ENCODE measurements at regions not wholly inside any gene's neighbourhood (a gene's known extent, or its start where the extent isn't known, plus 50 kb on each side); places are given as distances from the start of the nearest gene placed in this dataset.
"Not testable (repeated sequence)": the region's sequence is repeated elsewhere in the genome, so short reads cannot be mapped to it uniquely, and the experiment has no call there.

- DNase-seq, result no peak
Observed at GRCh38 chr9:30622561-30622960, 1761.9 kb upstream of the ACO1 start.

GRCh38 chr9:30628915-30629567, 1755.4 kb upstream of the ACO1 start:
- no peak for DNase-seq

- no peak for DNase-seq
Observed at GRCh38 chr9:30630459-30630858, 1754.0 kb upstream of the ACO1 start.

GRCh38 chr9:30646639-30647038, 1737.8 kb upstream of the ACO1 start:
- not testable (repeated sequence) for DNase-seq

GRCh38 chr9:30661925-30662324, 1722.5 kb upstream of the ACO1 start:
- DNase-seq, result peak in 1 of 2 experiments; percentile 8

GRCh38 chr9:30670805-30671562, 1713.5 kb upstream of the ACO1 start:
- DNase-seq, result no peak

- DNase-seq, result no peak
Observed at GRCh38 chr9:30673132-30673531, 1711.3 kb upstream of the ACO1 start.

- no peak for DNase-seq
Observed at GRCh38 chr9:30676651-30677050, 1707.8 kb upstream of the ACO1 start.

GRCh38 chr9:30677221-30677620, 1707.2 kb upstream of the ACO1 start:
- no peak for DNase-seq

GRCh38 chr9:30688801-30689200, 1695.6 kb upstream of the ACO1 start:
- no peak for DNase-seq

GRCh38 chr9:30697958-30698357, 1686.5 kb upstream of the ACO1 start:
- DNase-seq, result no peak

- no peak for DNase-seq
Observed at GRCh38 chr9:30711591-30711990, 1672.9 kb upstream of the ACO1 start.

GRCh38 chr9:30713243-30713642, 1671.2 kb upstream of the ACO1 start:
- DNase-seq, result no peak

GRCh38 chr9:30714389-30714788, 1670.1 kb upstream of the ACO1 start:
- DNase-seq, result no peak

GRCh38 chr9:30718483-30718882, 1666.0 kb upstream of the ACO1 start:
- no peak for DNase-seq

GRCh38 chr9:30722065-30722464, 1662.4 kb upstream of the ACO1 start:
- DNase-seq, result no peak

- DNase-seq, result no peak
Observed at GRCh38 chr9:30723656-30724055, 1660.8 kb upstream of the ACO1 start.

- no peak for DNase-seq
Observed at GRCh38 chr9:30732060-30732459, 1652.4 kb upstream of the ACO1 start.

GRCh38 chr9:30744871-30745270, 1639.6 kb upstream of the ACO1 start:
- no peak for DNase-seq

GRCh38 chr9:30746589-30746988, 1637.9 kb upstream of the ACO1 start:
- DNase-seq, result no peak

- no peak for DNase-seq
Observed at GRCh38 chr9:30757723-30758122, 1626.7 kb upstream of the ACO1 start.

GRCh38 chr9:30758726-30759446, 1625.6 kb upstream of the ACO1 start:
- DNase-seq, result no peak

GRCh38 chr9:30765318-30765717, 1619.1 kb upstream of the ACO1 start:
- DNase-seq, result no peak

- no peak for DNase-seq
Observed at GRCh38 chr9:30771163-30771708, 1613.2 kb upstream of the ACO1 start.

All from NCI-H2081 (cell line).